GM21423 (cell line): ENCODE measurements at regions not wholly inside any gene's neighbourhood (a gene's known extent, or its start where the extent isn't known, plus 50 kb on each side); places are given as distances from the start of the nearest gene placed in this dataset.
"Not testable (repeated sequence)": the region's sequence is repeated elsewhere in the genome, so short reads cannot be mapped to it uniquely, and the experiment has no call there.

Experiments used
- ATAC-seq: cut with Tn5 transposase; IDR thresholded peaks from one replicate; pipeline ENCODE4 v1.9.1; 2021; ENCODE audit warnings: mild to moderate bottlenecking, moderate library complexity; ENCODE audit not compliant: unreplicated experiment

DNA sequence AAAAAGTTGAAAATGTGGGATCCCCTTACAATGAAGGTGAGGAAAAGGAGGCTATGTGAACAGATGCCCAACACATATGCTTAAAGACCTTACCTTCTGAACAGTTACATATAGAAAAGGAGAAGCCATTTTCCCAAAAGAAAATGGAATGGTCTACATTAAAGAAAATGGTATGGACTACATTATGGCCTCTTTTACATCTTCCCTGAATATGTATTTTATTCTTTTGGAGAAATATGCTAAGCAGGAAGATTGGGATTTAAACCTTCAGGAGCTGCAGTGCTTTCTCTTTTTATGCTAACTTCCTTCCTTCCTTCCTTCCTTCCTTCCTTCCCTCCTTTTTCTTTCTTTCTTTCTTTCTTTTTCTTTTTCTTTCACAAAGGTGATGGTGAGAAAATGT, 155.4 kb downstream of the SEC23IP start:
- ATAC-seq: no peak

DNA sequence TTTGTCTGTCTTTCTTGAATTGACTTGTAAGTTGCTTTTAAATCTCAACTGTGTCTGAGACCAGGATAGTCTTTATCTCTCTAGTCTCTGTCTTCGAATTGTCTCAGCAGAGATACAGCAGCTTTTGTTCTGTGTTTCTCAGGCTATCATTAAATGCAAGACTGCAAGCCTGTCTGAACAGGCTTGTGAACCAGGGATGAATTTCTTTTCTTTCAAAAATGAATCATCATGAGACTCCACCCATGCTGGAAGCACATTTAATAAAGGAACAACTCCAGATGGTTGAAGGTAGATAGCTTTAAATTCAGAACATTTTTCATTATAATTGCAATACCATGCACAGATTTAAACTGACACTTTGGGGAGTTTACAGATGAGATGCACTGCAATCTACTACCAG, 155.9 kb downstream of the SEC23IP start:
- no peak for ATAC-seq

DNA sequence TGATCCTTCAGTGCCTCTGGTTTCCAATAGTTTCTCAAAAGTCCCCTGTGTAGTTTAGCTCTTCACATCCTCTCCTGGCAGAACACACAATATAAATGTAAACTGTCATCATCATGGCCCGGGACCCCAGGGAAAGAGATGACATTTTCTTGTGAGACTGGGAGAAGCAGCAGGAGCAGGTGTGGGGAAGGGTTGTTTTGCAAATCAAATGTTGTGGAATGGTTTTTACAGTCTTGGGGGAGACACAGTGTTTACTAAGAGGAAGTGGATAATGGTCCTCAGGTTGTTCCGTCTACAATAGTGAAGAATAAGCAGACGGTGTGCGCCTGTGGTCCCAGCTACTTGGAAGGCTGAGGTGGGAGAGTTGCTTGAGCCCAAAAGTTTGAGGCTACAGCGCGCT, 159.1 kb downstream of the SEC23IP start:
- no peak for ATAC-seq

DNA sequence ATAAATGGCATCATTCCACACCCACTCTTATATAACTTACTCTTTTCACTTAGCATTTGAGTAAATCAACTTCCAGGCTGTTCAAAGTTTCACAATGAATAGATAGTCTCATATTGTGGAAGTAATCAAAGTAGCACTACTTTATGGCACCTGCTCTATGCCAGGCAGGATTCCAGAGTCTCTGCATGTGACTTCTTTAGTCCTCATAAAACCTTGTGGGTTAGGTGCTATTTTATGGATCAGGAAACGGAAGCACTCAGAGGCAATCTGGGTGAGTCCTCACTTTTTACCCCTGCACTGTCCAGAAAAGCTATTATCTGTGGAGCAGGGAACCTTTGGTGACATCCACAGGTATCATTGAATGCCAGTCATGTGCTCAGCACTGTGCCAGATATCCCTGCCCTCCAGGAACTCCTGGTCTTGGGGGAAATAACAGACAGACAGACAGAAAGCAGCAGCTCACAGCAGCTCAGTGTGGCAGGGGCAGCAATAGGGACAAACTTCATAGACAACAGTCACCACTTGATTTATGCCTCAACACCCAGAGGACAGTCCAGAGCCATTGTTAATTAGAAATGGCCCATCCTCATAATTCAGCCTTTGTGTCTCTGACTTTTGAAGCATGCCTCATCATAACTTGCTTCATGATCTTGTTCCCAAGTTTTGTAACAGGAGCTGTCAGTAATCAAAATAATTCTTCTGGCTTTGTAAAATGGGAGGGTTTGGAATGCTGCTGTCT, 160.6 kb downstream of the SEC23IP start:
- ATAC-seq: no peak

DNA sequence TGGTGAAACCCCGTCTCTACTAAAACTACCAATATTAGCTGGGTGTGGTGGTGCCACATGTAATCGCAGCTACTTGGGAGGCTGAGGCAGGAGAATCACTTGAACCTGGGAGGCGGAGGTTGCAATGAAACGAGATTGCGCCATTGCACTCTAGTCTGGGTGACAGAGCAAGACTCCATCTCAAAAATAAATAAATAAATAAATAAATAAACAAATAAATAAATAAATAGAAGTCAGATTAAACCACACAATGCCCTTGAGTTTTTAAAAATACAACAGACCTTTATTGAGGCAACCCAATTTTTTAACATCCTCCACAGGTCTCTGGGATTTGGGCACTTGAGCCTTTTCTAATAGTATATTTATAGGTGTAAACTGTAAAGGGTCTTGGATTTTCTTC, 167.3 kb downstream of the SEC23IP start:
- ATAC-seq: not testable (repeated sequence)

GRCh38 chr10:120067427-120067826, 174.9 kb downstream of the SEC23IP start:
- ATAC-seq: no peak

DNA sequence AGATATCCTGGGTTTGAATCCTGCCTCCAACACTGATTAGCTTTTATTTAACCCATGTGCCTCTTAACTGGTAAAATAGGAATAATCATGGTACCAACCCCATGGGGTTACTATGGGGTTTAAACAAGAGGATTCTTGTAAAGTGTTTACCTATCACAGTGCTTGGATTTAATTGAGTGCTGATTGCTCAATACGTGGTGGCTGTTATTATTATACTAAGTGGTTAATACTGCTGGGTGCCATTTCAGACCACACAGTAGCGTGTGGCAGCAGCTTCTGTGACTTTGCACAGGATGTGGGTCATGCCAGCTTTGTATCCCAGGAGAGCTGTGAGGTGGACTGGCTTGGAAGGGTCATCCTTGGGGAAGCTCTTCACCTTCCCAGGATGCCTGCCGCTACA, 177.2 kb downstream of the SEC23IP start:
- no peak for ATAC-seq

DNA sequence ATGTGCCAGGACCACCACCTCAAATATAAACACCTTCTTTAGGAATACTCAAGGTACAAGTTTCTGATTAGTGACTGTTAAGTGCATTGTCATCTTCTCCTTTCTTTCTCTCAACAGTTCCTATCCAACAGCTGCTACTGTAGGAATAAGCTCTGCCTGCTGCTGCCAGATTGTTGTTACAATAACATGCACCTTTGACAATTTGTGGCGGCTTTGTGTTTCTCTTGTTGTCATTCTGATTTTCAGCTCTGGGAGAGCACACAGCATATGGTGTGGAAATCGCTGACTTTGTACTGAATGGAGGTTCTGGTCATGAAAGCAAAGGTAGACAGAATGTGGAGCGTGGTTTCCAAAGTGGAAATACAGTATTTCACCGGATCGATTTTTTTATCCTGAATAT, 182.8 kb downstream of the SEC23IP start:
- ATAC-seq: no peak

GRCh38 chr10:120076996-120077706, 184.6 kb downstream of the SEC23IP start:
- ATAC-seq: no peak

- ATAC-seq: no peak
Measured at GRCh38 chr10:120077707-120078492, 185.4 kb downstream of the SEC23IP start.

GRCh38 chr10:120085096-120085796, 192.7 kb downstream of the SEC23IP start:
- ATAC-seq: no peak

DNA sequence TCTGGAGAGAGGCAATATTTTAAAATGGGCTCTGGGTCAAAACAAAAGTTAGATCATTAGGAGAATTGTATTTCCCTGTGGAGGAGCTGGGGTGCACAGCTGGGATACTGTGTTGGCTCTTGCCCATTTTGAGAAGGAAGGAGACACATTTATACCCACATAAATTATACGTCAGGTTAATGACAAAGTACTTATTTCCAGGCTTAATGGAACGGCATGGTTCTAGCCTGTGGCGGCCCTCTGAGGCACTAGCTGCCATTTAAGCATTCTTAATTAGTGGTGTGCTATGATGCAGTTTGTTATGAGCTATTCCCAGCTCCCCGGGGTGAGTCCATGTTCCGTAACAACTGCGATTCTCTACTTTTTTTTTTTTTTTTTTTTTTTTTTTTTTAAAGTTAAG, 193.5 kb downstream of the SEC23IP start:
- ATAC-seq: no peak

DNA sequence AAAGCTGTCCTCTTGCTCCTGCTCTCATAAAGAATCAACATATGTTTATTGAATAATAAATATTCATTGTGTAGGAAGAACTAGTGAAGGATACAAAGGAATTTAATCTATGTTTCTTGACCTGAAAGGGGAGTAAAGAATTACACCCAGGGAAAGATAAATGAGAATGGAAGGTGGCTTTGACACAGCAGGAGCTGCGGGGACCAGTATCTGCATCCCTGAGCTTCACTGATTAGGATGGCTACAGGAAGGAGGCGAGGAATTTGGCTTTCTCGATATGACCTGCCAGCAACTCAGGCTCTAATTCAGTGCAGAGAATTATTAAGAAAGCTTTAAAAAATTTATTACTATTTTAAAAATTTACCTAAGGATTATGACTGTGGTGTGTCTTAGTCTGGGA, 194.6 kb downstream of the SEC23IP start:
- ATAC-seq: no peak

GRCh38 chr10:120095875-120096274, 203.3 kb downstream of the SEC23IP start:
- no peak for ATAC-seq

DNA sequence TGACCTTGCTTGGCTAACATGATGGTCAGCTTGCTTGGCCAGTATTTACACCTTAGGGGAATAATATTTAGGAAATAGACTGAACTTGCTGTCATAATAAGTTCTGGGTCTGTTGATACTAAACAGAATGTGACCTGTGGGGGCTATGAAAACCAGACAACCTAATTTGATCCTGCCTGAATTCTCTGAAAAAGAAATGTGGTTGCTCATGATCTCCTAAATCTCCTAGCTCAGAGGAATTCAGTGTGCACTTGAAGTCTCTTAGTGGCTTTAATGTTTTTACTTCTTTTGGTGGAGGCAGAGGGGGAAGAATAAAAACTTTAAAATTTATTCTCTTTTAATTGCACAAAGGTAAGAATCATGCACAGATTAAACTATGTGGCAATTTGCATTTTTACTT, 205.2 kb downstream of the SEC23IP start:
- ATAC-seq: no peak

DNA sequence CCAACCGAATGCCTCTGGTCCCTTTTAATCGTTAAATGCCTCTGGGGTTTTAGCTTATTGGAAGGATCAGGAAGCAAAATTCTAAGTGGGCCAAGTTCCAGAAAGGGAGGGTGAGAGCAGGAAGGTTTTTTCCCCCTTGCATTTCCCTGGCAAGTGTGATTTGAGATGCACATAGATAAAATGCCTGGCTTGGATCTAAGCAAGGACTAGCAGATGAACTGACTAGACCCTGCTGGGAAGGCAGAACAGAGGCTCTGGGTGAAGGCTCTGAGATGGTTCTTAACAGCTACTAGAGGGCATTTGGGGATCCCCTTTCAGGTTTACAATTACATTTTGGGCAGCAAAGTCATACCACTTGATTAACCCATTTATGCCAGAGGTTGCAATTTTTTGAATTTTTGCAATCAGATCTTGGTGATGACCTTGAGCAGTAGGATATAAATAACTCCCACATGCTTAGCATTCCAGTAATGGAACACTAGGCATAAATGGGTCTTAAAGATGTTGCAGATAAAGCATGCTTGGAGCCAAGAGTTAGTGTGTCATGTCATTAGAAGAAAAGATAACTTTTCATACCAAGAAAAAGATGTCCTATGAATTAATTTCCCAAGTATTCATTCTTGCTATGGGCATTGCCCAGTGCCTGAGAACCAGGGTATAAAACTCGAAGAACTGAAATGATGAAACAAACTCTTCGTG, 205.9 kb downstream of the SEC23IP start:
- ATAC-seq: no peak

DNA sequence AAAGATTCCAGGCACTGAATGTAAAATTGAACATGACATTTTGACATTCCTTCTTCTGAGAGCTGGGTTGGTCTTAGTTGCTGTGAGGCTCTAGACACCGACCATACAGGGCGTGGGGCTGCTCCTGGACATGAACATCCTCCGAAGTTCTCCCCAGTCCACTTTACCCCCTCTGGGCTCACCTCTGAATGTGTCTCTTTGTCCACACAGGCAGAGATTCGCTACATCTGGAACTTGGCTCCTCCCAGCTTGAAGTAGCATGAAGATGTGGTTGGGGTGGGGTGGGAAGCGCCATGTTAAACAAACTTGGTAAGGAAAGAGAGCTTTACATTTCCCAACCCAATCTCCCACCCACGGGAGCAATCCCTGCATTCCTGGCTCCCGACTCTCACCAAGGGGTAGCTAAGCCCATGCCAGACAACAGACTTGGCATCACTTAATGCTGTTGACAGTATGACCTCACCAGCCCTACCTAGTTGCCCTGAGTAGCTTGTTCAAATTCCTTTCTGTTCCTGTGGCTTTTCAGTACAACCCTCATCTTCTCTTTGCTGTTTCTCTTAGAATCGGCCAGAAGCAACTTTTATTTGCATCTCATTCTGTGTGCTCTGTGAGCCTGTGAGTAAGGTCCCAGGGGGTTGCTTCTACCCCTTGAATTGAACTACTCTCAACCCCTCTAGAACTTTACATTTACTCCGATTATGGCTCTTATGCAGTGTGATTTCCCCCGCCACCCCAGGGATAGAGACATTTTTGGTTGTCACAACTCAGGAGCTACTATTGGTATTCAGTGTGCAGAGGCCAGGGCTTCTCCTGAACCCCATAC, 211.4 kb downstream of the SEC23IP start:
- no peak for ATAC-seq

DNA sequence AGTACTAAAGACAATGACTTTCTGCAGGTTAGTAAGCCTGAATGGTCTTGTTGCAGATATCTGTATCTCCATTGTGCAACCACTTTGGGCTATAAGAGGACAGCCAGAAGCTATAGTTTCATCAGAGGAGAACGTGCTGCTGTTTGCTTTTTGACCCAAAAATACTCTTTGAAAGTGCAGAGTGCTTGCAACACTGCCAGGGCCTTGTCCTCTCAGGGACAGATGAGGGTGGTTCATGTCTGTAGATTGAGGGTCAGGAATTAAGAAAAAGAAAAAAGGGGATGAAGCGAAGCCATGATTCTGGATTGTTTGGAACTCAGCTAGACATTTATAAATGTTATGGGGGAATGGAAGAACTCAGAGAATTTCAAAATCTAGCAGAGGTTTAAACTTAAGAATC, 212.5 kb downstream of the SEC23IP start:
- no peak for ATAC-seq

GRCh38 chr10:120105492-120105891, 213.0 kb downstream of the SEC23IP start:
- ATAC-seq: no peak

DNA sequence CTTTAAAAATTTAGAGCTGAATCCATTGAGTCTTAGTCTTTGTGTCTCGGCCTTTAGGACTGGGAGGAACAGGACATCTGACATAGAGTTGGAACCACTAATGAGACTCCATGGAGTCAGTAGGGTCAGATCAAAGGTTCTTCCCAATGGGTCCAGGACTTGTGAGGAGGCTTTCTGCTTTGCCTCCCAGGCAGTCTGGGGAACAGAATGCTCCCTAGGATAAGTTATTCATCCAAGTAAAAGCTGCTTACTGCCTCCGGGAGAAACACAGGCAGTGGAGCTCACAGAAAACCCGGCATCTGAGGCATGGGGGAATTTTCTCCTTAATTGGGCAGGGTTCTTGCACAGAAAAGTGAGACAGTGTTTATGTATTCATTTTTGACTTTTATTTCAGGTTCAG, 216.4 kb downstream of the SEC23IP start:
- no peak for ATAC-seq
